Liver (tissue), 7 donors: ENCODE measurements at regions not wholly inside any gene's neighbourhood (a gene's known extent, or its start where the extent isn't known, plus 50 kb on each side); places are given as distances from the start of the nearest gene placed in this dataset.

Experiments
- DNase-seq: peaks from one replicate; pipeline ENCODE4 v3.0.0-alpha.2; 2017; ENCODE audit warnings: low spot score
- H3K27ac ChIP-seq, 2 donors: one replicate each; pipeline ENCODE4 v1.7.0; 2013; ENCODE audit warnings: inconsistent platforms in 2 of 2, low read length in 2 of 2, control low read depth in 1 of 2, low read depth in 1 of 2, mild to moderate bottlenecking in 1 of 2
- H3K27me3 ChIP-seq, 4 donors: one replicate each; pipeline versions ENCODE4 v1.6.1 to v1.7.0; 2013; ENCODE audit warnings: low read length in 3 of 4, inconsistent platforms in 1 of 4, mild to moderate bottlenecking in 1 of 4, moderate library complexity in 1 of 4; ENCODE audit not compliant: control insufficient read depth in 4 of 4, insufficient read depth in 4 of 4
- H3K36me3 ChIP-seq, 4 donors: one replicate each; pipeline versions ENCODE4 v1.6.1 to v1.7.0; 2013; ENCODE audit warnings: low read length in 3 of 4, mild to moderate bottlenecking in 3 of 4, low read depth in 1 of 4, moderate library complexity in 1 of 4; ENCODE audit not compliant: control insufficient read depth in 4 of 4, insufficient read depth in 3 of 4
- H3K4me1 ChIP-seq, 4 donors: one replicate each; pipeline versions ENCODE4 v1.6.1 to v1.7.0; 2013; ENCODE audit warnings: low read length in 3 of 4, mild to moderate bottlenecking in 3 of 4, moderate library complexity in 1 of 4; ENCODE audit not compliant: control insufficient read depth in 4 of 4, insufficient read depth in 4 of 4
- H3K4me3 ChIP-seq, 3 donors: one replicate each; pipeline versions ENCODE4 v1.6.1 to v1.7.0; 2013; ENCODE audit warnings: low read length in 3 of 3, control low read depth in 1 of 3, low read depth in 1 of 3, mild to moderate bottlenecking in 1 of 3
- H3K9ac ChIP-seq, 2 donors: one replicate each; pipeline ENCODE4 v1.7.0; 2013; ENCODE audit warnings: low read length in 2 of 2, mild to moderate bottlenecking in 2 of 2, moderate library complexity in 2 of 2, control low read depth in 1 of 2, low read depth in 1 of 2
- H3K9me3 ChIP-seq, 4 donors: one replicate each; pipeline versions ENCODE4 v1.6.1 to v1.7.0; 2013; ENCODE audit warnings: low read length in 3 of 4; ENCODE audit not compliant: control insufficient read depth in 4 of 4
- EGR1 ChIP-seq, 2 donors: IDR thresholded peaks; 2 replicates each; pipeline ENCODE4 v1.6.1; 2016 to 2018; ENCODE audit warnings: antibody characterized with exemption in 2 of 2, low read depth in 2 of 2
- FOXA1 ChIP-seq: IDR thresholded peaks from 2 replicates; pipeline ENCODE4 v1.6.1; 2016; ENCODE audit warnings: antibody characterized with exemption
- FOXA2 ChIP-seq: IDR thresholded peaks from 2 replicates; pipeline ENCODE4 v1.6.1; 2016; ENCODE audit warnings: antibody characterized with exemption
- GABPA ChIP-seq, 2 donors: IDR thresholded peaks in 1 of 2; conservative IDR thresholded peaks in 1 of 2; 2 replicates each; pipeline ENCODE4 v1.6.1; 2016; ENCODE audit warnings: antibody characterized with exemption in 2 of 2, mild to moderate bottlenecking in 1 of 2, moderate library complexity in 1 of 2
- HNF4A ChIP-seq, 2 donors: conservative IDR thresholded peaks; 2 replicates each; pipeline ENCODE4 v1.6.1; 2016; ENCODE audit warnings: antibody characterized with exemption in 2 of 2, mild to moderate bottlenecking in 2 of 2
- HNF4G ChIP-seq: IDR thresholded peaks from 2 replicates; pipeline ENCODE4 v1.6.1; 2016; ENCODE audit warnings: antibody characterized with exemption
- NR2F2 ChIP-seq: IDR thresholded peaks from 2 replicates; pipeline ENCODE4 v1.6.1; 2016; ENCODE audit warnings: antibody characterized with exemption
- RAD21 ChIP-seq, 2 donors: IDR thresholded peaks; 2 replicates each; pipeline ENCODE4 v1.6.1; 2016; ENCODE audit warnings: antibody characterized with exemption in 2 of 2, mild to moderate bottlenecking in 2 of 2
- RXRA ChIP-seq, 2 donors: IDR thresholded peaks; 2 replicates each; pipeline ENCODE4 v1.6.1; 2017 to 2018; ENCODE audit warnings: antibody characterized with exemption in 2 of 2, mild to moderate bottlenecking in 1 of 2
- TAF1 ChIP-seq: conservative IDR thresholded peaks from 2 replicates; pipeline ENCODE4 v1.6.1; 2016; ENCODE audit warnings: antibody characterized with exemption, mild to moderate bottlenecking
- YY1 ChIP-seq: IDR thresholded peaks from 2 replicates; pipeline ENCODE4 v1.6.1; 2016; ENCODE audit warnings: antibody characterized with exemption, mild to moderate bottlenecking
- WGBS: extraction: QIAGEN DNeasy Blood & Tissue Kit; methylation state at CpG from one replicate; pipeline ENCODE4 v1.1.7; 2013; 5-methylcytosine and 5-hydroxymethylcytosine counted together
- TF ChIP-seq, protein P1 (sequence below): IDR thresholded peaks from 2 replicates; pipeline ENCODE4 v1.6.1; 2016; ENCODE audit warnings: antibody characterized with exemption
- TF ChIP-seq, protein P2 (sequence below): IDR thresholded peaks from 2 replicates; pipeline ENCODE4 v1.6.1; 2016; ENCODE audit warnings: antibody characterized with exemption
- TF ChIP-seq, protein P3 (sequence below): IDR thresholded peaks from 2 replicates; pipeline ENCODE4 v1.6.1; 2016; ENCODE audit warnings: antibody characterized with exemption, mild to moderate bottlenecking
- TF ChIP-seq, protein P4 (sequence below): IDR thresholded peaks from 2 replicates; pipeline ENCODE4 v1.6.1; 2016; ENCODE audit warnings: antibody characterized with exemption
- donor health status: healthy.
- donor health status: healthy.
- donor health status: healthy.
- donor health status: healthy.

DNA sequence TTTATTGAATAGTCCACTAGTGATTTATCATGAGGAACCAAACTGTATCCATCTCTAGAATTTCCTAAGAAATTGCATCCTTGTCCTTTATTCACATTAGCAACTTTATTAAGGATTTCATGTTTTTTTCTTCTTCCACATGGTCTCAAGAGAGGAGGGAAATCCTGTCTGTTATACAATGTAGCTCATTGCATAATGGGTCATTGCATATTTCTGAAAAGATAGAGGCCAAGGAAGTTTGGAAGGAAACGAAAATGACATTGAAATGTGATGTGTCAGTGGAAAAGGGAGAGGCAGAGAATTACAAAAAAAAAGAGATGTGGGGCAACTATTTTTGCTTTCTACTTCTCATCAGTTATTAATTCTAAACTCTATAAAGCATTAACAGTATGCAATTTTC, 353.1 kb downstream of the METTL15 start (continued):
- TF ChIP-seq, protein P1, sequence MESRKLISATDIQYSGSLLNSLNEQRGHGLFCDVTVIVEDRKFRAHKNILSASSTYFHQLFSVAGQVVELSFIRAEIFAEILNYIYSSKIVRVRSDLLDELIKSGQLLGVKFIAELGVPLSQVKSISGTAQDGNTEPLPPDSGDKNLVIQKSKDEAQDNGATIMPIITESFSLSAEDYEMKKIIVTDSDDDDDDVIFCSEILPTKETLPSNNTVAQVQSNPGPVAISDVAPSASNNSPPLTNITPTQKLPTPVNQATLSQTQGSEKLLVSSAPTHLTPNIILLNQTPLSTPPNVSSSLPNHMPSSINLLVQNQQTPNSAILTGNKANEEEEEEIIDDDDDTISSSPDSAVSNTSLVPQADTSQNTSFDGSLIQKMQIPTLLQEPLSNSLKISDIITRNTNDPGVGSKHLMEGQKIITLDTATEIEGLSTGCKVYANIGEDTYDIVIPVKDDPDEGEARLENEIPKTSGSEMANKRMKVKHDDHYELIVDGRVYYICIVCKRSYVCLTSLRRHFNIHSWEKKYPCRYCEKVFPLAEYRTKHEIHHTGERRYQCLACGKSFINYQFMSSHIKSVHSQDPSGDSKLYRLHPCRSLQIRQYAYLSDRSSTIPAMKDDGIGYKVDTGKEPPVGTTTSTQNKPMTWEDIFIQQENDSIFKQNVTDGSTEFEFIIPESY: no peak
- TF ChIP-seq, protein P2, sequence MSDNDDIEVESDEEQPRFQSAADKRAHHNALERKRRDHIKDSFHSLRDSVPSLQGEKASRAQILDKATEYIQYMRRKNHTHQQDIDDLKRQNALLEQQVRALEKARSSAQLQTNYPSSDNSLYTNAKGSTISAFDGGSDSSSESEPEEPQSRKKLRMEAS: no peak
- TF ChIP-seq RAD21 (IDR thresholded peaks at IDR 0.05): no peak
- no peak for TF ChIP-seq HNF4G
- no peak for TF ChIP-seq TAF1
- TF ChIP-seq FOXA1: no peak
- TF ChIP-seq RXRA (IDR thresholded peaks at IDR 0.05): no peak

DNA sequence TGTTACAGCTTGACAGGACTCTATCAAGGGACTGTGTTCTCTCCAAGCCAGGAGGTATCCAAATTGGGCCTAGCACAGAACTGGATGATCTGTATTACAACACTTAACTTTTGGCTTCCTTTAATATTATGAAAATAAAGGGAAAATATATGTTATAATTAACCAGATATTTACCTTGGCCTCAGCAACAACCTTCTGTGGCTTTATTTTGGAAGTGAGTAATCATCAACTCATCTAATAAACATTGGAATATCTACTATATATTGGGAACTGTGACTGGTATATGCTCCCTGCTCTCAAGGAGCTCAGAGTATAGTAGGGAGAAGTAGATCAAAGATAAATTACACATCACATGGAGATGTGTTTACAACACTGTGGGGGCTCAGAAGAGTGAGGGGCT, 352.2 kb downstream of the METTL15 start:
- H3K27me3 ChIP-seq: no peaks in the 10 kb centered on the region
- no peak overlapping the region for H3K9ac ChIP-seq
- H3K9me3 ChIP-seq: no peaks in the 10 kb centered on the region
- no peak for DNase-seq
- no peaks in the 10 kb centered on the region for H3K4me1 ChIP-seq
- no peaks in the 10 kb centered on the region for H3K36me3 ChIP-seq
- TF ChIP-seq, protein P3, sequence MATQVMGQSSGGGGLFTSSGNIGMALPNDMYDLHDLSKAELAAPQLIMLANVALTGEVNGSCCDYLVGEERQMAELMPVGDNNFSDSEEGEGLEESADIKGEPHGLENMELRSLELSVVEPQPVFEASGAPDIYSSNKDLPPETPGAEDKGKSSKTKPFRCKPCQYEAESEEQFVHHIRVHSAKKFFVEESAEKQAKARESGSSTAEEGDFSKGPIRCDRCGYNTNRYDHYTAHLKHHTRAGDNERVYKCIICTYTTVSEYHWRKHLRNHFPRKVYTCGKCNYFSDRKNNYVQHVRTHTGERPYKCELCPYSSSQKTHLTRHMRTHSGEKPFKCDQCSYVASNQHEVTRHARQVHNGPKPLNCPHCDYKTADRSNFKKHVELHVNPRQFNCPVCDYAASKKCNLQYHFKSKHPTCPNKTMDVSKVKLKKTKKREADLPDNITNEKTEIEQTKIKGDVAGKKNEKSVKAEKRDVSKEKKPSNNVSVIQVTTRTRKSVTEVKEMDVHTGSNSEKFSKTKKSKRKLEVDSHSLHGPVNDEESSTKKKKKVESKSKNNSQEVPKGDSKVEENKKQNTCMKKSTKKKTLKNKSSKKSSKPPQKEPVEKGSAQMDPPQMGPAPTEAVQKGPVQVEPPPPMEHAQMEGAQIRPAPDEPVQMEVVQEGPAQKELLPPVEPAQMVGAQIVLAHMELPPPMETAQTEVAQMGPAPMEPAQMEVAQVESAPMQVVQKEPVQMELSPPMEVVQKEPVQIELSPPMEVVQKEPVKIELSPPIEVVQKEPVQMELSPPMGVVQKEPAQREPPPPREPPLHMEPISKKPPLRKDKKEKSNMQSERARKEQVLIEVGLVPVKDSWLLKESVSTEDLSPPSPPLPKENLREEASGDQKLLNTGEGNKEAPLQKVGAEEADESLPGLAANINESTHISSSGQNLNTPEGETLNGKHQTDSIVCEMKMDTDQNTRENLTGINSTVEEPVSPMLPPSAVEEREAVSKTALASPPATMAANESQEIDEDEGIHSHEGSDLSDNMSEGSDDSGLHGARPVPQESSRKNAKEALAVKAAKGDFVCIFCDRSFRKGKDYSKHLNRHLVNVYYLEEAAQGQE: no peak
- no peak for TF ChIP-seq YY1
- TF ChIP-seq GABPA (IDR thresholded peaks at IDR 0.05 in 1 of 2, conservative IDR thresholded peaks at IDR 0.05 in 1 of 2): no peak
- TF ChIP-seq FOXA2: no peak
- TF ChIP-seq NR2F2: no peak
- no peak for TF ChIP-seq TAF1
- TF ChIP-seq EGR1 (IDR thresholded peaks at IDR 0.05; ENCODE audit: low read depth in 2 of 2): no peak
- TF ChIP-seq, protein P1: no peak
- no peak overlapping the region for H3K27ac ChIP-seq
- H3K4me3 ChIP-seq: no peak overlapping the region

DNA sequence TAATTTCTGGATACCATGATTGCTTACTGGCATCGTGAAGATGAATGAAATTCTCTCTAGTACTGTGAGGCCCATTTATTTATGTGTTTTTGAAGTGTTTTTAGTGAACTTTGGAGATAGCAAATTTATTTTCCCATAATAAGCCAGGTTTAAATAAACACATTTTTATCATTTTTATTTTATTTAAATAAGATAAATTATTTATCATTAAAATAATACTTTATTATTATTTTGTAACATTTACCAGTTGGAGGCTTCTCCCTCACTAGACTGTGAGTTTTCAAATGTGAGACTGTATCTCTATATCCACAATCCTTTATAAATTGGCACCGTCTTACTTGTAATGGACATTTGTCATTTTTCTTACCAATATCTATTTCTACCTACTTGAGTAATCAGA, 351.7 kb downstream of the METTL15 start:
- H3K9ac ChIP-seq: no peak overlapping the region
- H3K27ac ChIP-seq: no peak overlapping the region
- no peaks in the 10 kb centered on the region for H3K27me3 ChIP-seq
- no peaks in the 10 kb centered on the region for H3K9me3 ChIP-seq
- WGBS: 89% methylated on average over 2 of the region's 2 CpGs
- H3K4me3 ChIP-seq: no peak overlapping the region
- no peak for DNase-seq
- H3K4me1 ChIP-seq: no peaks in the 10 kb centered on the region
- H3K36me3 ChIP-seq: no peaks in the 10 kb centered on the region
- TF ChIP-seq, protein P4, sequence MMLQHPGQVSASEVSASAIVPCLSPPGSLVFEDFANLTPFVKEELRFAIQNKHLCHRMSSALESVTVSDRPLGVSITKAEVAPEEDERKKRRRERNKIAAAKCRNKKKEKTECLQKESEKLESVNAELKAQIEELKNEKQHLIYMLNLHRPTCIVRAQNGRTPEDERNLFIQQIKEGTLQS: no peak
- TF ChIP-seq HNF4A (conservative IDR thresholded peaks at IDR 0.05) (no peak), HNF4G (no peak), RXRA (IDR thresholded peaks at IDR 0.05) (no peak), GABPA (IDR thresholded peaks at IDR 0.05 in 1 of 2, conservative IDR thresholded peaks at IDR 0.05 in 1 of 2) (no peak), FOXA1 (no peak), TAF1 (no peak), YY1 (no peak)
- TF ChIP-seq, protein P1: no peak
